Right lobe of liver (tissue), 6 donors: ENCODE measurements at regions not wholly inside any gene's neighbourhood (a gene's known extent, or its start where the extent isn't known, plus 50 kb on each side); places are given as distances from the start of the nearest gene placed in this dataset.
"Not testable (repeated sequence)": the region's sequence is repeated elsewhere in the genome, so short reads cannot be mapped to it uniquely, and the experiment has no call there.

Source experiments
- ATAC-seq, 4 donors: fragments of 200-7000 bp; cut with Tn5 transposase; one replicate each; pipeline ENCODE4 v1.9.1; 2020; ENCODE audit warnings: mild to moderate bottlenecking in 4 of 4, moderate library complexity in 4 of 4
- DNase-seq, 3 donors: peaks; one replicate each; pipeline ENCODE4 v3.0.0-alpha.2; 2020
- H3K27ac ChIP-seq, 3 donors: fragments of 200-600 bp; one replicate each; pipeline ENCODE4 v1.8.0; 2022
- H3K27me3 ChIP-seq, 2 donors: fragments of 200-600 bp; one replicate each; pipeline ENCODE4 v1.8.0; 2022
- H3K36me3 ChIP-seq, 4 donors: fragments of 200-600 bp; sonication (generic) in 1 of 4; one replicate each; pipeline versions ENCODE4 v1.5.1 to v1.8.0; 2017 to 2022; ENCODE audit warnings: control low read depth in 1 of 4
- H3K4me1 ChIP-seq, 4 donors: fragments of 200-600 bp; sonication (generic) in 1 of 4; one replicate each; pipeline versions ENCODE4 v1.5.1 to v1.8.0; 2017 to 2022; ENCODE audit warnings: control low read depth in 1 of 4
- H3K4me3 ChIP-seq, 3 donors: fragments of 200-600 bp; one replicate each; pipeline ENCODE4 v1.8.0; 2022
- H3K9me3 ChIP-seq, 4 donors: fragments of 200-600 bp; sonication (generic) in 1 of 4; one replicate each; pipeline versions ENCODE4 v1.5.1 to v1.8.0; 2017 to 2022; ENCODE audit warnings: control low read depth in 1 of 4
- POLR2A ChIP-seq: fragments of 450-650 bp; IDR thresholded peaks from one replicate; pipeline ENCODE4 v1.6.1; 2017; ENCODE audit warnings: antibody characterized with exemption, mild to moderate bottlenecking
- WGBS: methylation state at CpG from one replicate; pipeline ENCODE4 v1.1.6; 2018; ENCODE audit warnings: low coverage, low lambda C conversion rate; ENCODE audit not compliant: insufficient coverage; ENCODE audit errors: missing lambda C conversion rate; 5-methylcytosine and 5-hydroxymethylcytosine counted together
- intact Hi-C, 2 donors: fragments of 100-400 bp; cut with DNase I; formaldehyde crosslinking; loops; one replicate each; pipeline versions ENCODE4 v1.11.2 to v1.14.1; 2022
- TF ChIP-seq, protein P1 (sequence below), 4 donors: fragments of 200-600 bp in 3 of 4; fragments of 450-650 bp in 1 of 4; IDR thresholded peaks; one replicate each; pipeline versions ENCODE4 v1.5.1 to v1.8.0; 2016 to 2022; ENCODE audit warnings: antibody characterized with exemption in 4 of 4, mild to moderate bottlenecking in 2 of 4
- donor health status: DM: no; HTN: yes; CAD: no.
- donor health status: DM: no; HTN: no; CAD: no.
- donor health status: DM: no; HTN: no; CAD: no.
- donor health status: DM: no; HTN: yes; CAD: no.
- donor health status: DM: no; HTN: yes; CAD: no.

DNA sequence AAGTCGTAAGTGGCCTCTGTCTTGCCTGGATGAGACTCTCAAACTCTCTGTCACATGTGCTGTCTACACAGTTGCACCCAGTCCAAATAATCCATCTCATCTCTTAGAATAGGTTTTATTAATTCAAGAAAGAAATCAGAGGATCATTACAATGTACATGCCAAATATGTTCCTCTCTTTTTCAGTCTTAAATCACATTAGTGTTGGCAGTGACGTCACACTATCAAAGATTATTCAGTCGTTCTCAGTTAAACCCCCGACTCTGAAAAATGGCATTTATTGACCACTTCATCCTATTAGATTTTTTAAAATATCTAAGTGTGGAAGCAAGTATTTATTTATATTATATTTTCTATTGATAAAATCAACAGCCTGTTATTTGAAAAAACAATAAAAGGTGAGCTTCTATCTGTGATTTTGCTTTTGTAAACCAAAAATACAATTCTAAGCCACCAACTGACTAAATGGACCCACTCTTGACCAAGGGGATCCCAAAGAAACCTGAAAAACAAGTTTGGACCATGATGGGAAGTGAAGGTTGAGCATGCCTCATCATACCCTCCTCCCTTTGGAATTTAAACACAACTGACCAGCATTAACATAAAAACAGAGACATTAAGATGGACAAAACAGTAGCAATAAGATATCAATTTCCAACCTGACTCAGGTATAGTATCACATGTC is 1894.4 kb upstream of the LRRTM1 start:
- no peak for ATAC-seq
- Histone ChIP-seq H3K4me3 (no peak overlapping the region), H3K27me3 (no peaks in the 10 kb centered on the region), H3K4me1 (no peaks in the 10 kb centered on the region), H3K36me3 (no peaks in the 10 kb centered on the region), H3K27ac (no peak overlapping the region), H3K9me3 (no peaks in the 10 kb centered on the region)
- WGBS = 50% methylated on average over 4 of the region's 4 CpGs
- no peak for TF ChIP-seq POLR2A
- TF ChIP-seq, protein P1, sequence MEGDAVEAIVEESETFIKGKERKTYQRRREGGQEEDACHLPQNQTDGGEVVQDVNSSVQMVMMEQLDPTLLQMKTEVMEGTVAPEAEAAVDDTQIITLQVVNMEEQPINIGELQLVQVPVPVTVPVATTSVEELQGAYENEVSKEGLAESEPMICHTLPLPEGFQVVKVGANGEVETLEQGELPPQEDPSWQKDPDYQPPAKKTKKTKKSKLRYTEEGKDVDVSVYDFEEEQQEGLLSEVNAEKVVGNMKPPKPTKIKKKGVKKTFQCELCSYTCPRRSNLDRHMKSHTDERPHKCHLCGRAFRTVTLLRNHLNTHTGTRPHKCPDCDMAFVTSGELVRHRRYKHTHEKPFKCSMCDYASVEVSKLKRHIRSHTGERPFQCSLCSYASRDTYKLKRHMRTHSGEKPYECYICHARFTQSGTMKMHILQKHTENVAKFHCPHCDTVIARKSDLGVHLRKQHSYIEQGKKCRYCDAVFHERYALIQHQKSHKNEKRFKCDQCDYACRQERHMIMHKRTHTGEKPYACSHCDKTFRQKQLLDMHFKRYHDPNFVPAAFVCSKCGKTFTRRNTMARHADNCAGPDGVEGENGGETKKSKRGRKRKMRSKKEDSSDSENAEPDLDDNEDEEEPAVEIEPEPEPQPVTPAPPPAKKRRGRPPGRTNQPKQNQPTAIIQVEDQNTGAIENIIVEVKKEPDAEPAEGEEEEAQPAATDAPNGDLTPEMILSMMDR (IDR thresholded peaks at IDR 0.05) = no peak
- DNase-seq = no peak
- intact Hi-C loops = no loop called here

DNA sequence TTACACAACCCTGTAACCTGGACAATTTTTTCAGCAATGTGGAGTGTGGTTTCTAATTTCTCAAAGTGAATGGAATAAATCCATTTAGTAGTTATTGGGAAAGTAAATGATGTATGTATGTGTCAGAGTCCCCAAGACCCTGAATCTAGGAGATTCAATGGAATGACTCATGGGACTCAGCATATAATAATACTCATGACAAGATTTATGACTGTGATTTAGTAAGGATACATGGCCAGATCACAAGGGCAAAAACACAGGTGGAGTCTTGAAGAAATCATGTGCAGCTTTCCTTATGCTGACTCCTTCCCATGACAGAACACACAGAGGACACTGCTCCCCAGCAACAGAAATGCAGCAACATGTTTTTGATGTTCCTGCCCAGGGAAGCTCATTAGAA is 1877.7 kb upstream of the LRRTM1 start:
- Histone ChIP-seq H3K27me3 (no peaks in the 10 kb centered on the region), H3K27ac (no peak overlapping the region), H3K9me3 (no peaks in the 10 kb centered on the region), H3K4me1 (no peaks in the 10 kb centered on the region), H3K4me3 (no peak overlapping the region), H3K36me3 (no peaks in the 10 kb centered on the region)
- DNase-seq = no peak
- TF ChIP-seq POLR2A = no peak
- TF ChIP-seq, protein P1 (IDR thresholded peaks at IDR 0.05) = no peak
- ATAC-seq = no peak
- intact Hi-C loops = no loop called here

DNA sequence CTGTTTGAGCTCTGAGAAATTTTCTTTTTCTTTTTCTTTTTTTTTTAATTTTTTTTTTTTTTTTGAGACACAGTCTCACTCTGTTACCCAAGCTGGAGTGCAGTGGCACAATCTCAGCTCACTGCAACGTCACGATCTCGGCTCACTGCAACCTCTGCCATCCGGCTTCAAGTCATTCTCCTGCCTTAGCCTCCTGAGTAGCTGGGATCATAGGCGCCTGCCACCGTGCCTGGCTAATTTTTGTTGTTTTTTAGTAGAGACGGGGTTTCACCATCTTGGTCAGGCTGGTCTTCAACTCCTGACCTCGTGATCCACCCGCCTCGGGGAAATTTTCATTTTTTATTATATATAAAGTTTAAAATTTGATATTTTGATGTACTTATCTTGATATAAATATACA is 1870.7 kb upstream of the LRRTM1 start:
- H3K27ac ChIP-seq, H3K4me1 ChIP-seq, H3K9me3 ChIP-seq, H3K4me3 ChIP-seq, intact Hi-C loops, ATAC-seq, DNase-seq, H3K27me3 ChIP-seq, H3K36me3 ChIP-seq: not testable (repeated sequence)
- 67% methylated on average over 10 of the region's 10 CpGs for WGBS

DNA sequence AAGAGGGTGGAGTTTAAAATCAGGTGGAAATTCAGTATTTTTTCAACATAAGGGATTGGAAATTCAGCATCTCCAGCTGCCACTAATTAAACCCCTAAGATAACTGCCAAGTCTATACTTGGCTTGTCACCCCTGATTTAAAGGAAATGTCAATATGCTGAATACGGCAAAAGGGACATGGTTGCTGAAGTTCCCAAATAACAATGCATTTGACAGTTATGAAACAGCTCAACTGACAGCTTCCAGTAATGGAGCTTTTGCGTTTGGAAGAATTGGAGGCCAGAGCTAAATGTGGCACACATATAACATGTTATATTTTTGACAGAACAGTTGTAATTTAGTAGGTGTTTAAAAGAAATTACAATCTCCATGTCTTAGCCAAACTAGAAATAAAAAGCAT is 1867.9 kb upstream of the LRRTM1 start:
- DNase-seq (no peak), ATAC-seq (no peak)
- H3K9me3 ChIP-seq = no peaks in the 10 kb centered on the region
- H3K36me3 ChIP-seq = no peaks in the 10 kb centered on the region
- no peaks in the 10 kb centered on the region for H3K4me1 ChIP-seq
- no peak for TF ChIP-seq POLR2A
- TF ChIP-seq, protein P1 (IDR thresholded peaks at IDR 0.05) = no peak
- H3K4me3 ChIP-seq = no peak overlapping the region
- intact Hi-C loops = no loop called here
- 56% methylated on average over 2 of the region's 2 CpGs for WGBS
- H3K27me3 ChIP-seq = no peaks in the 10 kb centered on the region
- H3K27ac ChIP-seq = no peak overlapping the region

DNA sequence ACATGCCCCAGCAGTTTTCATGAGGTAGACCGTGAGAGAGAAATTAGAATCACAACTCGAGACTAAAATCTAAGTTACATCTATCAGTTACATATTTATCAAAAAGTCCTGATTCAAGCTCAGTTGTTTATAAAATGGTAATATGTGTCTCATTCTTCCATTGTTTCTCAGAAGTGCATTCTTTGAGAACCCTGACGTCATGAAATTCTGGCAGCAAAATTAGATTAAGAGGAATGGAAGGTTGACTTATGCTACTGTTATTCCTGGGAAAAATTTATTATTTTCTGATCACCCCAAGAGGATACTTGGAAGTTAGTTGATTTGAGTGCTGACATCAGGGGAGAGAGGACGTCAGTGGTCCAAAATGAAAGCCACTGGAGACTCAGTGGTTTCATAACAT is 1864.8 kb upstream of the LRRTM1 start:
- 41% methylated on average over 4 of the region's 4 CpGs for WGBS
- Histone ChIP-seq H3K4me1 (no peaks in the 10 kb centered on the region), H3K4me3 (no peak overlapping the region), H3K27ac (no peak overlapping the region), H3K36me3 (no peaks in the 10 kb centered on the region), H3K9me3 (no peaks in the 10 kb centered on the region), H3K27me3 (no peaks in the 10 kb centered on the region)
- intact Hi-C loops = no loop called here
- DNase-seq (no peak), ATAC-seq (no peak)
- TF ChIP-seq, protein P1 (IDR thresholded peaks at IDR 0.05) = no peak
- no peak for TF ChIP-seq POLR2A
